Spleen (tissue), 11 donors: ENCODE measurements at regions not wholly inside any gene's neighbourhood (a gene's known extent, or its start where the extent isn't known, plus 50 kb on each side); places are given as distances from the start of the nearest gene placed in this dataset.

Experiments used
- DNase-seq: peaks from one replicate; pipeline ENCODE4 v3.0.0-alpha.2; 2020
- H3K27ac ChIP-seq, 8 donors: fragments of 200-600 bp; sonication (generic) in 7 of 8; 1 replicate in 4 of 8; 2 replicates in 4 of 8; pipeline versions ENCODE4 v1.5.0 to v1.8.0; 2016 to 2021; ENCODE audit warnings: inconsistent platforms in 4 of 8, mild to moderate bottlenecking in 4 of 8, moderate library complexity in 1 of 8
- H3K27me3 ChIP-seq, 7 donors: fragments of 200-600 bp; sonication (generic) in 6 of 7; replicated peaks in 1 of 7; 1 replicate in 4 of 7; 2 replicates in 3 of 7; pipeline versions ENCODE4 v1.5.0 to v1.8.0; 2016 to 2021; ENCODE audit warnings: inconsistent platforms in 3 of 7, mild to moderate bottlenecking in 1 of 7
- H3K36me3 ChIP-seq, 6 donors: fragments of 200-600 bp; sonication (generic) in 5 of 6; 1 replicate in 4 of 6; 2 replicates in 2 of 6; pipeline versions ENCODE4 v1.5.0 to v1.8.0; 2016 to 2021; ENCODE audit warnings: inconsistent platforms in 2 of 6
- H3K4me1 ChIP-seq, 6 donors: fragments of 200-600 bp; sonication (generic) in 5 of 6; 1 replicate in 3 of 6; 2 replicates in 3 of 6; pipeline versions ENCODE4 v1.5.0 to v1.8.0; 2016 to 2021; ENCODE audit warnings: inconsistent platforms in 3 of 6
- H3K4me3 ChIP-seq, 8 donors: fragments of 200-600 bp; sonication (generic) in 7 of 8; 1 replicate in 4 of 8; 2 replicates in 4 of 8; pipeline versions ENCODE4 v1.5.0 to v1.8.0; 2016 to 2021; ENCODE audit warnings: inconsistent platforms in 4 of 8, mild to moderate bottlenecking in 4 of 8, moderate library complexity in 2 of 8
- H3K9me3 ChIP-seq, 8 donors: fragments of 200-600 bp; sonication (generic) in 7 of 8; 1 replicate in 4 of 8; 2 replicates in 4 of 8; pipeline versions ENCODE4 v1.5.0 to v1.8.0; 2016 to 2021; ENCODE audit warnings: inconsistent platforms in 4 of 8
- POLR2A ChIP-seq, 3 donors: fragments of 450-650 bp; IDR thresholded peaks; one replicate each; pipeline ENCODE4 v1.5.1; 2017; ENCODE audit warnings: antibody characterized with exemption in 3 of 3, mild to moderate bottlenecking in 1 of 3
- POLR2AphosphoS5 ChIP-seq, 3 donors: sonication (generic); formaldehyde crosslinking; IDR thresholded peaks; one replicate each; pipeline ENCODE4 v1.5.1; 2017; ENCODE audit warnings: antibody characterized with exemption in 3 of 3
- WGBS, 5 donors: extraction: QIAGEN DNeasy Blood & Tissue Kit in 3 of 5; methylation state at CpG; one replicate each; pipeline versions ENCODE4 v1.1.5 to v1.1.7; 2013 to 2018; 5-methylcytosine and 5-hydroxymethylcytosine counted together
- intact Hi-C: fragments of 100-400 bp; cut with DNase I; formaldehyde crosslinking; loops from one replicate; pipeline ENCODE4 v1.15.0; 2023; ENCODE audit warnings: low total_unique reads
- TF ChIP-seq, protein P1 (sequence below), 11 experiments: fragments of 200-600 bp in 7 of 11; fragments of 450-650 bp in 4 of 11; sonication (generic) in 4 of 11; IDR thresholded peaks in 8 of 11; conservative IDR thresholded peaks in 3 of 11; 1 replicate in 7 of 11; 2 replicates in 4 of 11; pipeline versions ENCODE4 v1.4.0 to v1.8.0; 2016 to 2021; ENCODE audit warnings: antibody characterized with exemption in 11 of 11, inconsistent platforms in 4 of 11, mild to moderate bottlenecking in 1 of 11
- donor health status: healthy with polysubstance abuse.
- donor health status: DM: no; HTN: no; CAD: no; lungs with moderate emphysema.
- donor health status: DM: no; HTN: no; CAD: no.
- donor health status: Bipolar disorder and iron deficiency.
- donor health status: healthy.
- donor health status: DM: no; HTN: no; CAD: no.
- donor health status: DM: yes; HTN: yes; CAD: no.

DNA sequence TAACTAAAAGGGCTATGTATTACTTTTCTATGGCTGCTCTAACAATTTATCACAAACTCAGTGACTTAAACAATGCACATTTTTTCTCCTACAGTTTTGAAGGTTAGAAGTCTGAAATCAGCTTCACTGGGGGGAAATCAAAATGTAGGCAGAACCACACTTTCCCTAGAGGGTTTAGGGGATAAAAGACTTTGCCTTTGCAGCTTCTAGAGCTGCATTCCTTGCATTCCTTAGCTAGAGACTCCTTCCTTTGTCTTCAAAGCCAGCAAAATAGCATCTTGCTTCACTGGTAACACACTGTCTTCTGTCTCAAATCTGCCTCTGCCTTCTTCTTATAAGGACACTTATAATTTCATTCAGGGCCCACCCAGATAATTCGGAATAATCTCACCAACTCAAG, 152.4 kb upstream of the SPIN4 start:
- TF ChIP-seq POLR2A (IDR thresholded peaks at IDR 0.05) (no peak), POLR2AphosphoS5 (IDR thresholded peaks at IDR 0.05) (no peak)
- TF ChIP-seq, protein P1, sequence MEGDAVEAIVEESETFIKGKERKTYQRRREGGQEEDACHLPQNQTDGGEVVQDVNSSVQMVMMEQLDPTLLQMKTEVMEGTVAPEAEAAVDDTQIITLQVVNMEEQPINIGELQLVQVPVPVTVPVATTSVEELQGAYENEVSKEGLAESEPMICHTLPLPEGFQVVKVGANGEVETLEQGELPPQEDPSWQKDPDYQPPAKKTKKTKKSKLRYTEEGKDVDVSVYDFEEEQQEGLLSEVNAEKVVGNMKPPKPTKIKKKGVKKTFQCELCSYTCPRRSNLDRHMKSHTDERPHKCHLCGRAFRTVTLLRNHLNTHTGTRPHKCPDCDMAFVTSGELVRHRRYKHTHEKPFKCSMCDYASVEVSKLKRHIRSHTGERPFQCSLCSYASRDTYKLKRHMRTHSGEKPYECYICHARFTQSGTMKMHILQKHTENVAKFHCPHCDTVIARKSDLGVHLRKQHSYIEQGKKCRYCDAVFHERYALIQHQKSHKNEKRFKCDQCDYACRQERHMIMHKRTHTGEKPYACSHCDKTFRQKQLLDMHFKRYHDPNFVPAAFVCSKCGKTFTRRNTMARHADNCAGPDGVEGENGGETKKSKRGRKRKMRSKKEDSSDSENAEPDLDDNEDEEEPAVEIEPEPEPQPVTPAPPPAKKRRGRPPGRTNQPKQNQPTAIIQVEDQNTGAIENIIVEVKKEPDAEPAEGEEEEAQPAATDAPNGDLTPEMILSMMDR (IDR thresholded peaks at IDR 0.05 in 8 of 11, conservative IDR thresholded peaks at IDR 0.05 in 3 of 11), result no peak
- intact Hi-C loops, result no loop called here
- Histone ChIP-seq H3K4me3 (no peak overlapping the region), H3K9me3 (peaks cover 0 to 6% (median 0%) of the 10 kb centered on the region in 8 donors), H3K27ac (no peak overlapping the region), H3K36me3 (no peaks in the 10 kb centered on the region), H3K4me1 (no peaks in the 10 kb centered on the region), H3K27me3 (no peaks in the 10 kb centered on the region)
- WGBS, 5 donors, result 47 to 85% (median 79%) methylated on average over 1 of the region's 1 CpG
- no peak for DNase-seq

DNA sequence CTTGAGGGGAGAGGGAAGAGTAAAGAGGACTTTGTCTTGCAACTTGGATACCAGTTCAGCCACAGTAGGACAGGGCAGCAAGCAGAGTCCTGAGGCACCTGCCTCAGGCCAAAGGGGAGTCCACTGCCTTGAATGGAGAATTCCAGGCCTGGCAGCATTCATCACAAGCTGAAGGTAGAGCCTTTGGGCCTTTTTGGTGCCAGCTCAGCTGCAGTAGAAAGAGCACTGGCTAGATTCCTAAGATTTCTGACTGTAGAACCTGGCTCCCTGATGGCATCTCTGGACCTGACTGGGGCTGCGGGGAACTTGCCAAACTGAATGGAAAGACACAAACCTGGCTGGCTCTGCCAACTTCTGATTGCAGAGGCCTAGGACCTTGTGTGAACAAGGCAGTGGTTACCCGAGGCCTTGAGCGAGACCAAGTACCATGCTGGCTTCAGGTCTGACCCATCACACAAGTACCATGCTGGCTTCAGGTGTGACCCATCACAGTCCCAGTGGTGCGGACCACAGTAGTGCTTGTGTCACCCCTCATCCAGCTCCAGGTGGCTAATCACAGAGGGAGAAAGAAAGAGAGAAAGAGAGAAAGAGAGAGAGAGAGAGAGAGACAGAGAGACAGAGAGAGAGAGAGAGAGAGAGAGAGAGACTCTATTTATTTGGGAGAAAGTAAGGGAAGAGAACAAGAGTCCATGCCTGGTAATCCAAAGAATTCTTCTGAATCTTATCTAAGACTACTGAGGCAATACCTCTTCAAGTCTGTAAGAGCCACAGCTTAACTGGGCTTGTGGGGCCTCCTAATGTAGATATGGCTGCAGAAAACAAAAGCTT, 137.6 kb upstream of the SPIN4 start:
- 66 to 100% (median 97%) methylated on average over 3 to 4 of the region's 4 CpGs for WGBS, 5 donors
- TF ChIP-seq POLR2A (IDR thresholded peaks at IDR 0.05) (no peak), POLR2AphosphoS5 (IDR thresholded peaks at IDR 0.05) (no peak)
- TF ChIP-seq, protein P1 (IDR thresholded peaks at IDR 0.05 in 8 of 11, conservative IDR thresholded peaks at IDR 0.05 in 3 of 11), result no peak
- Histone ChIP-seq H3K4me1 (no peaks in the 10 kb centered on the region), H3K4me3 (no peak overlapping the region), H3K9me3 (peaks cover 0 to 41% (median 0%) of the 10 kb centered on the region in 8 donors), H3K27me3 (no peaks in the 10 kb centered on the region), H3K27ac (no peak overlapping the region), H3K36me3 (peaks cover 0 to 14% (median 2%) of the 10 kb centered on the region in 6 donors)
- intact Hi-C loops, result no loop called here
- no peak for DNase-seq

- H3K9me3 ChIP-seq, result peaks cover 8 to 98% (median 80%) of the 10 kb centered on the region in 8 donors
- intact Hi-C loops, result no loop called here
- no peaks in the 10 kb centered on the region for H3K27me3 ChIP-seq
- no peak for TF ChIP-seq POLR2AphosphoS5 (IDR thresholded peaks at IDR 0.05)
- TF ChIP-seq, protein P1 (IDR thresholded peaks at IDR 0.05 in 8 of 11, conservative IDR thresholded peaks at IDR 0.05 in 3 of 11), result no peak
- TF ChIP-seq POLR2A (IDR thresholded peaks at IDR 0.05), result no peak
- H3K27ac ChIP-seq, result no peak overlapping the region
- no peak overlapping the region for H3K4me3 ChIP-seq
- peaks cover 0 to 46% (median 2%) of the 10 kb centered on the region in 6 donors for H3K36me3 ChIP-seq
- H3K4me1 ChIP-seq, result no peaks in the 10 kb centered on the region
- 75 to 100% (median 88%) methylated on average over 1 of the region's 1 CpG for WGBS, 5 donors
- no peak for DNase-seq
These were observed 124.1 kb upstream of the SPIN4 start for GRCh38 chrX:63475200-63475599.

DNA sequence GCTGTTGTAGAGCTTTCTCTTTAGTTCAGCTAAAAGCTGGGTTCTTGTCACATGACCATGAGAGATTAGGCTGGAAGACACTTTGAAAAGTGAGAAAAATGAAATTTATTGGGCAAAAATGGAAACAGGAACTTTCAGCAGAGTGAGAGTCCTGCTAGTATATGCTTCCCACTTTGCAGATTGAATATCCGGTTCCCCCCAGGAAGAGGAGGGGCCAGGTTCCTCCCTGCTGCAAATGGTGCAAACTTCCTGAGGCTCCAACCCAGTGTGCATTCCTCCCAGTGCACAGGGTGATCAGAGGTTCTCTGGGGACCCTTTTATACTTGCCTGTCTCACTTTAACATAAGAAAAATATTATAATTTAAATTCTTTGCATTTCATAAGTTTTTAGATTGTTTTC, 119.9 kb upstream of the SPIN4 start:
- DNase-seq, result no peak
- peaks cover 8 to 95% (median 69%) of the 10 kb centered on the region in 8 donors for H3K9me3 ChIP-seq
- H3K4me1 ChIP-seq, result no peaks in the 10 kb centered on the region
- no peak overlapping the region for H3K27ac ChIP-seq
- 48 to 91% (median 67%) methylated on average over 1 of the region's 1 CpG for WGBS, 5 donors
- H3K27me3 ChIP-seq, result peaks cover 0 to 5% (median 0%) of the 10 kb centered on the region in 7 donors
- intact Hi-C loops, result no loop called here
- TF ChIP-seq POLR2A (IDR thresholded peaks at IDR 0.05), result no peak
- no peak overlapping the region for H3K4me3 ChIP-seq
- H3K36me3 ChIP-seq, result peaks cover 0 to 57% (median 0%) of the 10 kb centered on the region in 6 donors
